ENCODE measurements at regions not wholly inside any gene's neighbourhood (a gene's known extent, or its start where the extent isn't known, plus 50 kb on each side); places are given as distances from the start of the nearest gene placed in this dataset.

GRCh38 chr5:168123631-168124528 lies 167.6 kb upstream of the WWC1 start (continued):
- no peak for TF ChIP-seq CTCF (IDR thresholded peaks at IDR 0.05 in 2 of 3, conservative IDR thresholded peaks at IDR 0.05 in 1 of 3; ENCODE audit: control insufficient read depth in 2 of 3, extremely low read depth in 1 of 3, insufficient read depth in 1 of 3, low read depth in 3 of 3, low read length in 3 of 3)
- peak; percentile 75; the same call in 1 of the 2 replicates for TF ChIP-seq PML (IDR thresholded peaks at IDR 0.05; ENCODE audit: low read length)
- TF ChIP-seq SMAD5 (IDR thresholded peaks at IDR 0.05; ENCODE audit: low read depth), result no peak
- no peak for TF ChIP-seq NFXL1 (IDR thresholded peaks at IDR 0.05; ENCODE audit: borderline replicate concordance)
- TF ChIP-seq JUNB (IDR thresholded peaks at IDR 0.05), result peak; percentile 91
- TF ChIP-seq CBX5 (IDR thresholded peaks at IDR 0.05; ENCODE audit: low read depth), result no peak
- TF ChIP-seq ZNF622 (IDR thresholded peaks at IDR 0.05), result no peak
- TF ChIP-seq IKZF1 (conservative IDR thresholded peaks at IDR 0.05), result peak; percentile 48; the same call in 1 of the 2 replicates
- TF ChIP-seq YY1 (IDR thresholded peaks at IDR 0.05; ENCODE audit: low read depth, low read length), result no peak
- no peak for TF ChIP-seq LARP7 (IDR thresholded peaks at IDR 0.05)
- TF ChIP-seq ZNF24 (IDR thresholded peaks at IDR 0.05), result no peak
- peak; percentile 64; the same call in 1 of the 2 replicates for TF ChIP-seq CREB1 (IDR thresholded peaks at IDR 0.05; ENCODE audit: low read depth)
- no peak for TF ChIP-seq RELA (IDR thresholded peaks at IDR 0.05; ENCODE audit: borderline replicate concordance, partially characterized antibody)
- TF ChIP-seq ZNF274 (IDR thresholded peaks at IDR 0.05; ENCODE audit: insufficient read depth, insufficient read length), result no peak
- TF ChIP-seq JUND (IDR thresholded peaks at IDR 0.05; ENCODE audit: low read depth, low read length), result no peak
- no peak for TF ChIP-seq WRNIP1 (IDR thresholded peaks at IDR 0.05; ENCODE audit: borderline replicate concordance, low read depth, low read length)
- no peak for TF ChIP-seq POU2F2 (IDR thresholded peaks at IDR 0.05; ENCODE audit: borderline replicate concordance, low read depth, low read length)
- peak; percentile 92 for TF ChIP-seq NFIC (IDR thresholded peaks at IDR 0.05; ENCODE audit: low read depth, low read length)
- TF ChIP-seq ESRRA (IDR thresholded peaks at IDR 0.05; ENCODE audit: low read length), result no peak
- TF ChIP-seq RELB (IDR thresholded peaks at IDR 0.05; ENCODE audit: low read depth), result 0 out of 2 replicates have a peak, but pooled peaks have one; percentile 27
- TF ChIP-seq E4F1 (IDR thresholded peaks at IDR 0.05; ENCODE audit: borderline replicate concordance, partially characterized antibody), result no peak
- no peak for TF ChIP-seq E2F4 (IDR thresholded peaks at IDR 0.05; ENCODE audit: low read depth, low read length)
- TF ChIP-seq CHD1 (IDR thresholded peaks at IDR 0.05; ENCODE audit: low read depth, low read length), result no peak
- no peak for TF ChIP-seq BMI1 (IDR thresholded peaks at IDR 0.05; ENCODE audit: borderline replicate concordance)
- no peak for TF ChIP-seq NFYB (IDR thresholded peaks at IDR 0.05; ENCODE audit: insufficient read depth, low read depth, low read length)

All from GM12878 (cell line).